Stimulated activated naive CD4-positive, alpha-beta T cell treated with Interleukin-2 at 50 U/mL for 16 hours (primary cell): ENCODE measurements at regions not wholly inside any gene's neighbourhood (a gene's known extent, or its start where the extent isn't known, plus 50 kb on each side); places are given as distances from the start of the nearest gene placed in this dataset.
"Not testable (repeated sequence)": the region's sequence is repeated elsewhere in the genome, so short reads cannot be mapped to it uniquely, and the experiment has no call there.

ENCODE experiments used
- DNase-seq: peaks from one replicate; lab custom pipeline; 2025; lab: John Stamatoyannopoulos, UW

DNA sequence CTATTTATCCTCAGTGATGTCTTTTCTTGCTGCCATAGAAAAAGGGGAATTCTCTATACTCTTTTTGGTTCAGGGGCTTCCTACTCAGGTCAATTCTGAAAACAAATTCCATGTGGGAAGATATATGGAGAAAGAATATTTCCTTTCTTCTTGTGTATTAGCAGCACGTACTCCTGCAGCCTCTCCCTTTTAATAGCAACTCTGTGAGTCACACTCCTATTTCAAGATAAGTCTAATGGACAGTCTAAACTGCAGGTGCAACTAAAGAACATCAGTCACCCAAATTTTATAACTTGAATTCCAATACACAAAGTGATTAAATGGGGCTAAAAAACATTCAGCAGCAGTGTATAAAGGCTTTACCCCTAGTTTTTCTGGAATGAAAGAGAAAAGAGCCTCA, 942.2 kb downstream of the CNTNAP5 start:
- DNase-seq = no peak

DNA sequence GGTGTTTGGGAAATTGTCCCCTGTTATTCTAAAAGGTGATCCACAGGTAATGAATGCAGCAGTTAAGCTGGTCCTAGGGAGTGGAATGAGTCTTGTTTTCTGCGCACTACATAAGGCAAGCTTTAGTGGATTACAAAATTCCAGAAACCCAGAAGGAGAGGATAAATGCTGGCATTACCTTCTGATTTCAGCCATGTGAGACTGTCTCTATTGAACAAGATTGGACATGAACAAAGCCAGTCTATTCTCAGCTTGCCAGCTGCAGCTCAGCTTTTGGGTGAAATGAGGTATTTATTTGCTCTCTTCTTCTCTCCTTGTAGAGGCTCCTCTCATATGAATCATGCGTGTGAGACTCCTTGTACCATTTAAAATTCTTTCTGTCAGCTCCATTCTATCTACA, 944.9 kb downstream of the CNTNAP5 start:
- DNase-seq = no peak

DNA sequence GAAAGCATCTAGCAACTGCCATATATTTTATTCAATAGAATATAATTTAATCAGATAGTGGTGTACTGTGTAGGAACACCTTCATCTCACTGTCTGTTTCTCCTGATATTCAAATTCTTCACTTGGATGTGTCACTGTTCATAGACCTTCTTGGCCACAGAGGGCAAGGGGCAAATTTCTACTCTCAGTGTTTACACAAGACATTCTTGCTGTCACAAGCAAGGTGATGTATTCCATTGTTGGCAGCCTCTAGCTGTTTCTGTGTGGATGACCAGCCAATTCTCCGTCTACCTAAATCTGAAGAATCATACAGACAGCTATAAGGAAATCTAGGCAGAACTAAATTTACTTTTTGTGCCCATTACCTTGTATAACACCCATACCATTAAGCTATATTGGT, 948.3 kb downstream of the CNTNAP5 start:
- DNase-seq = no peak

DNA sequence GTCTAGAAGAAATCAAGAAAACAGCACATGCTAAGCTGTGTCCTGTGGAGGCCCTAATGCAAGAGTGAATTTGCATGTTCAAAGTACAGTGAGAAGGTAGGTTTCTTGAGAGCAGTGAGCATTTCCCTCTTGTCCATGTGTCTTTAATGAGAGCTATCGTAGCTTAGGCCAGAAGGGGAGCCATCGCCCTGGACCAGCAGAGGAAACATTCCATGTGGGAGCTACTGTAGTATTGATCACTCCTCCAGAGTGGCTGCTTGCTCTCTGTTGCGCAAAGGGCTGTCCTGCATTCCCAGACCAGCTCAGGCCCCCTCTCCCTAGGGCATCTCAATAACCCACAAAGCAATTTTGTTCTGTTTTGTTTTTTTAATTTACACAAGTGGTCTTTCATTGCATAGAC, 950.1 kb downstream of the CNTNAP5 start:
- no peak for DNase-seq

DNA sequence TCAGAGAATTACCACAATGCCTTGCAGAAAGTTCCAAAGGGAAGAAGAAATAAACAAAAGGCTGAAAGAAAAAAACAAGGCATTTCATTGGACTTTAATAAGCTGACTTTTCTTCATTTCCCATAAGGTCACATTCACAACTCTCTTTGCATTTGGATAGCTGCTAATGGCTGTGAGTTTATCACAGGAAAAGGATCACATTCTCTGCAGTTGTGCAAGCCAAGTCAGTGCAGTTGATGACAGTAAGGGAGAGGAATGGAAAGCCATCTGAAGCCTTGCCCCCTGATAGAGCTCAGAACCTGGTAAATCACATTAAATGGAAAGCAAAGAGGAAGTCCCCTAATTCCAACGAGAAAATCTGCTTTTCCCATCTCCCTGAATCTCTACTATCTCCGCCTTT, 950.6 kb downstream of the CNTNAP5 start:
- no peak for DNase-seq

DNA sequence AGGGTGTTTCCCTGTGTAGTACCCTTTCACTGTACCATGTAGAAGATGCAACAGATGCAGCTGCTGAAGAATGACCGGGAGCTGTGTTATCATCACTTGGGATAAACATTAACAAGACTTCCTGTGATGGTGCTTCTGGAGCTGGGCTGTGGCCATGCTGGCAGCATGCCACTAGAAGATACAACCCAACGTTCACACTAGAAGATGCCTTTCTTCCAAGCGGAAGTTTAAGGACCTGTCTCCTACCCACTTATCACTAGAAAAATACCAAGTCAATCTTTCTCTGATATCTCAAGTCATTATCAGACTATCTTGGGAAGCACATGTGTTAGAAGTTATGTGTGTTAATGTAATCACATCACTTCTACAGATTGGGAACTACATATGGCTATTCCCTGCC, 953.5 kb downstream of the CNTNAP5 start:
- no peak for DNase-seq

DNA sequence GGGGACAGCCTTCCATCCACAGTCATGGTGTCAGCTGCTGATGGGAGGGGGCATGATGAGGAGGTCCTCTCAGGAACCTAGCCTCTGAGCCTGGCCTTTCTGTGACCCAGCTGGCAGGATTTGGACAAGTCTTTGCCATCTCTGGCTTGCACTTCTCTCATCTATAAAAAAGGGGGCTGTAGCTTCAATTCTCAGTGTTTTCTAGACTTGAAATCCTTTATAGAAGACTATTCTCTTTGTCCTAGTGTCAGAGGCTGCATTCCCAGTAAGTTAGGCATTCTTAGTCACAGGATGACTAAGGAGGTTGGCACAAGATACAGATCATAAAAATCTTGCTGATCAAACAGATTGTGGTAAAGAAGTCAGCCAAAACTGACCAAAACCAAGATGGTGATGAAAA, 958.5 kb downstream of the CNTNAP5 start:
- no peak for DNase-seq

DNA sequence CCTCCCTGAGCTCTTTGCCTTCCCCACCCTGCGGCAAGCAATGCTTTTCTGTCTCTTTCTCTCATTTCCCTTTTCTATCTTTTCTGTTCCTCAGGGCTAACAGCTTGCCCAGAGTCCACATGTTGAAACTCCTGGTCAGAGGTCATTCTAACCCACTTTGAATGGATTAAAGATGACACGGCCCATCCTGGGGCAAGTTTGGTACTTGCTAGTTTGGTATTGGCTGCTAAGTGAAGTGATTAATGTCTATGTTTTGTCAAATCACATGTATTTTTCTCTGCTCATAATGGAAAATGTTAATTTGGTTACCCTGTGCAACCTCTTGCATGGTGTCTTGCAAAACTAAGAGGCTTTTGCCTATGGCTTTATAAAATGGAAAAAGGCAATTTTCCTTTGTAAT, 960.2 kb downstream of the CNTNAP5 start:
- no peak for DNase-seq

DNA sequence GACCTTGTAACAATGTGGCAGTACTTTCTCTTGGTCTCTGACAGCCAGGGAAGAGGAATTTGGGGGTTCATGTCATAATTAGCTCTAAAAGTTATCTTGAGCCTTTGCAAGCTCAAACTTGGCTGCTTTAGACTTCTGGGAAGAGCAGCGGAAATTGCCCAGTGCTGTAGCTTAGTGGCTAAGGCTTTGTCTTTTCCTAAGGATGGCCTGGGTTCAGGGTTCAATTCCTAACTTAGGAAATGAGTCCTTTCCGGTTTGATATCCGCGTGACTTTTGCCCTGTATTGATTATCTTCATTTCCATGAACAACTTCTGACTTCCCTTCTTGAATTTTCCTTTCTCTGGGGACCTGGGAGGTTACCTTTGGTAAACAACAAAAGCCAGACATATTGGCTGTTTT, 961.0 kb downstream of the CNTNAP5 start:
- no peak for DNase-seq

DNA sequence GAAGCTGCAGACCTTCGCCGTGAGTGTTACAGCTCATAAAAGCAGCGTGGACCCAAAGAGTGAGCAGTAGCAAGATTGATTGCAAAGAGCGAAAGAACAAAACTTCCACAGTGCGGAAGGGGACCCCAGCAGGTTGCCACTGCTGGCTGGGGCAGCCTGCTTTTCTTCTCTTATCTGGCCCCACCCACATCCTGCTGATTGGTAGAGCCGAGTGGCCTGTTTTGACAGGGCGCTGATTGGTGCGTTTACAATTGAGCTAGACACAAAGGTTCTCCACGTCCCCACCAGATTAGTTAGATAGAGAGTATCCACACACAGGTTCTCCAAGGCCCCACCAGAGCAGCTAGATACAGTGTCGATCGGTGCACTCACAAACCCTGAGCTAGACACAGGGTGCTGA, 961.8 kb downstream of the CNTNAP5 start:
- not testable (repeated sequence) for DNase-seq

DNA sequence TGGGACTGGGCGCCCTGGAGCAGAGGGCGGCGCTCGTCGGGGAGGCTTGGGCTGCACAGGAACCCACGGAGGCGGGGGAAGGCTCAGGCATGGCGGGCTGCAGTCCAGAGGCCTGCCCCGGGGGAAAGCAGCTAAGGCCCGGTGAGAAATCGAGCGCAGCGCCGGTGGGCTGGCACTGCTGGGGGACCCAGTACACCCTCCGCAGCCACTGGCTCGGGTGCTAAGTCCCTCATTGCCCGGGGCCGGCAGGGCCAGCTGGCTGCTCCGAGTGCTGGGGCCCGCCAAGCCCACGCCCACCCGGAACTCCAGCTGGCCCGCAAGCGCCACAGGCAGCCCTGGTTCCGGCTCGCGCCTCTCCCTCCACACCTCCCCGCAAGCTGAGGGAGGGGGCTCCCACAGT, 962.3 kb downstream of the CNTNAP5 start:
- DNase-seq = not testable (repeated sequence)

DNA sequence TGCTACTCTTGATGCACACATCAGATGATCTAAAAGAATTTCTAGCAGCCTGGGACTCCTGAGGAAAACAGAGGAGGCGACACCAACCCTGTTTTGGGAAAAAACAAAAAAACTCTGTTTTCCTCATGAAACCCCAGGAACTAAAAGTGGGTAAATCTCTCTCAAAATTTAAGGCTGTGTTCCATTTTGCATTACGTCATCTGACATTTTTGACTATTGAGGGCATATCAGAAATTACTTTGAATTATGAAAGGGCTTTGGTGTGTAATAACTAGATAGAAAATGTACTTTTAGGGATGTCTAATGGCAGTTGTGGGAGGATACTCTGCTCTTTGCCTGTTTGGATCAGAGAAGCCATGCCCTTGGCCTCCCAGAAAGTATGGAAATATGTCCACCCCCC, 963.0 kb downstream of the CNTNAP5 start:
- DNase-seq = no peak

DNA sequence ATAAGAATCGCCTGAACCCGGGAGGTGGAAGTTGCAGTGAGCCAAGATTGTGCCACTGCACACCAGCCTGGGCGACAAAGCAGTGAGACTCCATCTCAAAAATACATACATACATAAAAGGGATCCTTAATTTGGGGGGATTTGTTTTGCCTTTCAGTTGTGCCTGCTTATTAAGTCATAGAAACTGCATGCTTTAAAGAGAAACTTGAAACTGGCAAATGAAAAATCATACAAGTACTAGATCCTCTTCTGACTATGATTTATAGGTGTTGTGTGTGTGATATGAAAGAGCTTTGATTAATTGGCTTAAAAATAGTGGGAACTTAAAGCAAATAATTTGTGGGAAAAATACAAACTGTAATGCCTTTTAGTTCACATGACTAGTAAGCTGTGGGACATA, 963.7 kb downstream of the CNTNAP5 start:
- no peak for DNase-seq

DNA sequence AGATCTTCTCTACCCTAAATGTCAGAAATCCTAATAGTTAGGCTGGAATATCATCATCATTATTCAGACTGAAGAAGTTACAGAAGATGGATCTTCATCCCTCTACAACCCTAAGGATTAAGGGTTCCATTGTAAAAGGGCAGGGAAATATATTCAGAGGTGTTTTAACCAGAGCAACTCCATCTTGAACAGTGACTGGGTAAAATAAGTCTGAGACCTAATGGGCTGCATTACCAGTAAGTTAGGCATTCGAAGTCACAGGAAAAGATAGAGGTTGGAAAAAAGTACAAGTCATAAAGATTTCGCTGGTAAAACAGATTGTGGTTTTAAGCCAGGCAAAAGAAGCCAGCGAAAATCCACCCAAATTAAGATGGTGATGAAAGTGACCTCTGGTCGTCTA, 968.7 kb downstream of the CNTNAP5 start:
- DNase-seq = no peak

DNA sequence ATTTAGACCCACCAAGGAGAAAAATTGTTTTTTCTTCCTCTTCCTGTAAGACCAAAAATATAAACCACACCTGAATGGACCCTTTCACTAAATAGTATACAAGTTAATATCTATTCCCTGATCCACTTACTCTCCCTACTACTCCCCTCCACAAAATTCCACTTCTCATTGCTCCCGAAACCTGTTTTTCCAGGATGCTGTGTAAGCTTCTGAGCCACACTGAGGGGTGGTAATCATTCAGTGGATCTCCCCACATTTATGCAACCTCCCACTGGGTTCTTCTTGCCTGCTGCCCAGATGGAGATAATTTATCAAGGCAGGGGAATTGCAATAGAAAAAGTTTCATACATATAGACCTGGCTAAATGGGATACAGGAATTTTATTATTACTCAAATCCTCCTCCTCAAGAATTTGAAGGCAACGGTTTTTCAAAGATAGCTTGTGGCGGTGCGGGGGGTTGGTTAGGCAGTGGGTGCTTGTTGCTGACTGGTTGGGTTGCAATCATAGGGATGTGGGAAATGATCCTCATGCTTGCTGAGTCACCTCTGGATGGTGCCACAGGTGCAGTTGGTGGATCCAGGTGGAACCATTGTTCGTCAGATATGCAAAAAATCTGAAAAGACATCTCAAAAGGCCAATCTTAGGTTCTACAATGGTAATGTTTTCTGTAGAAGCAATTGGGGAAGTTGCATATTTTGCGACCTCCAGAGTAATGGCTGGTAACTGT, 970.3 kb downstream of the CNTNAP5 start:
- DNase-seq = no peak

DNA sequence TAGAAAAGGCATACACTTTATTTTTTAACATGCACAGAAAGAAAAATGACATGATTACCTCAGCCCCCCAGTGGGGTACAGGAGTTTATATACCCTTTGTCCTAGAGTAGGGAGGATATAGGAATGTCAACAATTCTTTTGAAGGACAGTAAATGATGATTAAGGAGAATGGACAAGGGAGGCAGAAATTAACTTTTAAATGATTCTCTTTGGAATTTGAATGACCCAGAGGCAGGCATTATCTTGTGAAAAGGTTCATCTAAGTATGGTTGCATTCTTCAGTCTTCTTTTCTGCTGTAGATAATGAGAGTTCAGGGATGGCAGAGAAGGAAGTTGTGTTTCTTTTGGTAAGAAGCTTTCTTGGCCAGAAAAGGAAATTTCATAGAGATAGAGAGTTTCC, 971.3 kb downstream of the CNTNAP5 start:
- no peak for DNase-seq

DNA sequence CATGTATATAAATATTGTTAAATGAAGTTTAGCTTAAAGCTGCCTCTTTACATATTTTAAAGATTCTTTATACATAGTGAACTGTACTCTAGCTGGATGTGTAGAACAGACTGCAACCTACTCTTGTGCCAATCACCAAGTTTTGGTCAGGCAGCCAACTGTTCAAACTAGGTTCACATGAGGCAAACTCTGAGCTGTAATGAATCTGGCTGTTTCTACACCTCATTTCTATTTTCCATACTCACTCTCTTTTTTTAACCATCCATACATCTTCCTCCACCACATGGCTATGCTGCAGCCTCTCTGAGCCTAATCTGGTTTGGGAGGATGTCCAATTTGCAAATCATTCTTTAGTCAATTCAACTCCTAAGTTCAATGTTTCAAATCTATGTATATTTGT, 974.8 kb downstream of the CNTNAP5 start:
- no peak for DNase-seq

DNA sequence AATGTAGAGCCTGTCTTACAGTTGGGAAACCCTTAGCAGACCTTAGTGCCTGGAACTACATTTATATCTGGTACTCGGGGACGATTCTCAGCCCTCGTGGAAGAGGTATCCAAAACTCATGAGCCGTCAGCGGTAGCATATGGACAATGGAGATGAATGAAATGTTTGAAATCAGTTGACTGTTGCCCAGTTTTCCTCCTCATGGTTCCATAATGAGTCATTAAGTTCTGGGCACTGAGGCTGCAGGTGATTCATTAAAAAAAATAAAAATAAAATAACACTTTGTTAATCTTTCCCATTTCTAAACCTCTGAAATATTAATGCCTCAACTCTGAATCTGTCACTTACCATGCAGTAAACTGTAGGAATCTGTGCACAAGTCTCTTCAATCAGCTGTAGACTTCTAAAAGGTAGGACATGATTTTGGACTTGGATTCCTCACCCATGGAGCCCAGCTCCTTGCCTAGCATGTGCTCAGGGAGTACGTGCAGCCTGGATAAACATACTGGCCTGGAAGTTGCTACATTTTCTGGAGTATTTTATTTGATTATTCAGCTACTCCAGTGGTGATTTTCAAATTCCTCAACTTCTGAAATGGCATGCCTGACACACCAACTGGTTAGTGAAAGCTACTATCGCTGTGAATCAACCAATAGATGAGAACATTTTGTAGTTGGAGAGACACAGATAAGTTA, 979.2 kb downstream of the CNTNAP5 start:
- no peak for DNase-seq

DNA sequence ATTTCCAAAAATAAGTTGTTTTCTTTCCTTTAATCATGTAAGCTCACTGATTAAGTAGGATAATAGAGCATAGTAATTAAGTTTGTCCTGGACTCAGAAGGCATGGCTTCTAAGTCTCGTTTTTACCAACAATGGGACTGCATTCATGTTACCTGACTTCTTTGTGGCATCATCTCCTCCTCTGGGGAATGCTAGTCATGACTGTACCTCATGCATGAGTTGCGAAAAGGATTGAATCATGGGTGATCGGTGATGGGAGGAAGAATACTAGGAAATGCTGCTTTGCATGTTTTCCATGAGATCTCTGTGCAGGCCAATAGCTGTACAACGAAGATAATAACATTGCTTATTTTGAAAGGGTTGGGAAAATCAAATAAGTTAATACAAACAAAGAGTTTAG, 981.6 kb downstream of the CNTNAP5 start:
- no peak for DNase-seq

DNA sequence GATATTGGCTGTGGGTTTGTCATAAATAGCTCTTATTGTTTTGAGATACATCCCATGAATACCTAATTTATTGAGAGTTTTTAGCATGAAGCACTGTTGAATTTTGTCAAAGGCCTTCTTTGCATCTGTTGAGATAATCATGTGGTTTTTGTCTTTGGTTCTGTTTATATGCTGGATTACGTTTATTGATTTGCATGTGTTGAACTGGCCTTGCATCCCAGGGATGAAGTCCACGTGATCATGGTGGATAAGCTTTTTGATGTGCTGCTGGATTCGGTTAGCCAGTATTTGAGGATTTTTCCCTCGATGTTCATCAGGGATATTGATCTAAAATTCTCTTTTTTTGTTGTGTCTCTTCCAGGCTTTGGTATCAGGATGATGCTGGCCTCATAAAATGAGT, 1003.6 kb downstream of the CNTNAP5 start:
- not testable (repeated sequence) for DNase-seq

DNA sequence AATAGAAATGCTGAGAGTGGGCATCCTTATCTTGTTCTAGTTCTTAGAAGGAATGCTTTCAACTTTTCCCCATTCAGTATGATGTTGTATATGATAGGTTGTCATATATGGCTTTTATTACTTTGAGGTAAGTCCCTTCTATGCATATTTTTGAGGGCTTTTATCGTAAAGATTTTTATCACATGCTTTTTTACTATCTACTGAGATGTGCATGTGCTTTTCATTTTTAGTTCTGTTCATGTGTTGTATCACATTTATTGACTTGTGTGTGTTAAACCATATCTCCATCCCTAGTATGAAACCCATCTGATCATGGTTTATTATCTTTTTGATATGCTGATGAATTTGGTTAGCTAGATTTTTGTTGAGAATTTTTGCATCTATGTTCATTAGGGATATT, 1008.8 kb downstream of the CNTNAP5 start:
- DNase-seq = no peak

DNA sequence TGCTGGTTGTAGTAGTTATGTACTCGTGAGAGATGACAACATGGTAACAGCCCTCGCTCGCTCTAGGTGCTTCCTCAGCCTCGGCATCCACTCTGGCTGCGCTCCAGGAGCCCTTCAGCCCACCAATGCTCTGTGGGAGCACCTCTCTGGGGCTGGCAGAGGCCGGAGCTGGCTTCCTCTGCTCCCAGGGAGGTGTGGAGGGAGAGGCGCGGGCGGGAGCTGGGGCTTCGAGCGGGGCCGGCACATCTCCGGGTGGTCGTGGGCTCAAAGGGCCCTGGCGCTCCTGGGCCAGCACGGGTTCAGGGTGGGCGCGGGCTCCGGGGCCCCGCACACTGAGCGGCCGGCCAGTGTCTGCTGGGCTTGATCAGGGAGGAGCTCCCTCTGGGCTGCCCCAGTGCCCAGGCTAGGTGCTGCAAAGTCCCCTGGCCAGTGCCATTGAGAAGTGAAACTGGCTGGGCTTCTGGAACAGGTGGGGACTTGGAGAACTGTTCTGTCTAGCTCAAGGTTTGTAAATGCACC, 1012.1 kb downstream of the CNTNAP5 start:
- DNase-seq = no peak

DNA sequence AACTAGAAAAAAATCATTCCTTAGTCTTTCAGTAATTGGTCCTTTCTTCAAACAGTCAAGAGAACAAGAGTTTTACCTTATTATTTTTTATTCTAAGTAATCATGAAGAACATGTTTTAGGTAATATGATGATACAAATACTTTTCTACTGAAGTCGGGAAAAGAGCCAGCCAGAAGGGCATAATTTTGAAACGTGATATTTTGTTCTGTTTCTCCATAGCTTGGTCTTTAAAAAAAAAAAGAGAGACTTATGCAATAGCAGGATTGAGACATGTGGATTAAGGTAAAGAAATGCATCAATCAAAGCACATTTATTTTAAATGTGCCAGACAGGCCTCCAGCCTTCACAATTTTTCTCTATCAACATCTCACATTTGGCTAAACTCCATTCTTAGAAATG, 1016.8 kb downstream of the CNTNAP5 start:
- DNase-seq = no peak

DNA sequence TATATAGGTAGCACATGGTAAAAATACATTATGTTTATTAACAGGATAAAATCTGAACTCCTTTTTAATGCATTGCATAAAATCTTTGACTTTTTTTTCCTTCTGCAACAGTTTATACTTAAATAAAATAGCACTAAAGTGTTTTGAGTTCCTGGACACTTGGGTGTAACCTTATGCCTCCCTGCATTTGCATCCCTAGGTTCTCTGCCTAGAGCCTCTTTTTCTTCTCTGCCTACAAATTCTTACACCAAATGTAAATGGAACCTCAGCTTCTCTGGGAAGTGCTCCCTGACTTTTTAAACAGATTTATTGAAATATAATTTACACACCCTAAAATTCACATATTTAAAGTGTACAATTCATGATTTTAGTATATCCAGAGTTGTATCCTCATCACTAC, 1017.6 kb downstream of the CNTNAP5 start:
- no peak for DNase-seq
